Stimulated activated naive B cell treated with anti-CD40 and anti-IgM and Interleukin-4, amounts not matched to agents 10 μg/mL and 1 μg/mL and 100 μg/mL, for 72 hours (primary cell): ENCODE measurements at regions not wholly inside any gene's neighbourhood (a gene's known extent, or its start where the extent isn't known, plus 50 kb on each side); places are given as distances from the start of the nearest gene placed in this dataset.
A peak's percentile ranks its signal among the peaks of the same experiment; 100 is the strongest.

Experiments used
- ATAC-seq, 2 donors: fragments of 150-1000 bp; cut with Tn5 transposase; replicated peaks; 2 replicates each; pipeline ENCODE4 v1.10.0; 2021; ENCODE audit warnings: moderate library complexity in 1 of 2
- DNase-seq: peaks from one replicate; pipeline ENCODE4 v3.0.0; 2021
- H3K27ac Mint-ChIP-seq: one replicate; pipeline ENCODE4 v1.8.0; 2022; ENCODE audit warnings: mild to moderate bottlenecking, mixed read lengths
- H3K27me3 Mint-ChIP-seq, 2 donors: one replicate each; pipeline ENCODE4 v1.8.0; 2022; ENCODE audit warnings: mixed read lengths in 2 of 2
- H3K36me3 Mint-ChIP-seq, 2 donors: one replicate each; pipeline ENCODE4 v1.8.0; 2022; ENCODE audit warnings: mixed read lengths in 2 of 2, mild to moderate bottlenecking in 1 of 2
- H3K4me1 Mint-ChIP-seq, 2 donors: one replicate each; pipeline ENCODE4 v1.8.0; 2022; ENCODE audit warnings: mixed read lengths in 2 of 2, mild to moderate bottlenecking in 1 of 2
- H3K4me3 Mint-ChIP-seq, 2 donors: one replicate each; pipeline ENCODE4 v1.8.0; 2022; ENCODE audit warnings: mild to moderate bottlenecking in 2 of 2, mixed read lengths in 2 of 2, moderate library complexity in 1 of 2
- H3K9me3 Mint-ChIP-seq, 2 donors: one replicate each; pipeline ENCODE4 v1.8.0; 2022; ENCODE audit warnings: mixed read lengths in 2 of 2, mild to moderate bottlenecking in 1 of 2

DNA sequence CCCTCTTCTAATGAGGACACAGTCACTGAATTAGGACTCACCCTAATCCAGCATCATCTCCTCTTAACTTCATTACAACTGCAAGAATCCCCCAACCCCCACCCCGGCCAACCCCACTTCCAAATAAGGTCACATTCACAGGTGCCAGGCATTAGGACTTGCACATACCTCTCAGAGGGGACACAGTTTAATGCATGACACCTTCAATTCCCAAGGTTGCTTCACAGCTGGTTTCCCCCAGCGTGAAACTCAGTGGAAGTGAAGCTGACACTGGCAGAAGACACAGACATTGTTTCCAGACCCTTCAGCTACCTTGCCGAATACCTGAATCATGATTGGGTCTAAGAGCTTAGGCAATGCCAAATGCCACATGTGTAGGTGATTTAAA lies 217.0 kb upstream of the DYNLRB2 start:
- Mint-ChIP-seq H3K4me3 (no peak overlapping the region), H3K36me3 (no peaks in the 10 kb centered on the region), H3K27me3 (peaks cover 7 to 17% of the 10 kb centered on the region in 2 donors), H3K27ac (no peak overlapping the region), H3K4me1 (no peaks in the 10 kb centered on the region), H3K9me3 (no peaks in the 10 kb centered on the region)
- ATAC-seq, result no peak
- no peak for DNase-seq

DNA sequence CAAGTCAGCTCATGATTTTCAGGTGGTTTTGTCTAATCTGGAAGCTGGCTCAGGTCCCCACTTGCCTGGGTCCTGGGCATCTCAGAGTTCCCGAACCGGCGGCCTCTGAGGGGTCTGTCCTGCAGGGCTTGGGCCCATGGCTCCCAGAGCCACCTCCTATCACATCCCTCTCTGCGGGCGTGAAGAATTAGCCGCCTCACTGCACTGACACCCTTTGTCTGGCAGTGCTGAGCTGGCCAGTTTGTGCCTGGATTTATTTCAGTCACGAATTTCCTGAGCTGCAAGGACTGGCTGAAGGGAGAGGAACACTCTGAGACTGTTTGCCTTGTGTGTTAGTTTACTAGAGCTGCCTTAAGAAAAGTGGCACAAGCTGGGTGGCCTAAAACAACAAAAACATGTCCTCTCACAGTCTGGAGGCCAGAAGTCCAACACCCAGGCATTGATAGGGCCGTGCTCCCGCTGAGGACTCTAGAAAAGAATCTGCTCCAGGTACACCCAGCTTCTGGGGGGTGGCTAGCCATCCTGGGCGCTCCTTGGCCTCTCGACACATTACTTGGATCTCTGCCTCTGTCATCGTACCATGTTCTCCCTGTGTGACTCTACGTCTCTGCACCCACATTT lies 217.5 kb upstream of the DYNLRB2 start:
- Mint-ChIP-seq H3K9me3 (no peaks in the 10 kb centered on the region), H3K27ac (no peak overlapping the region), H3K4me1 (no peaks in the 10 kb centered on the region), H3K27me3 (peaks cover 12 to 18% of the 10 kb centered on the region in 2 donors), H3K36me3 (no peaks in the 10 kb centered on the region), H3K4me3 (no peak overlapping the region)
- DNase-seq (no peak), ATAC-seq (no peak)

DNA sequence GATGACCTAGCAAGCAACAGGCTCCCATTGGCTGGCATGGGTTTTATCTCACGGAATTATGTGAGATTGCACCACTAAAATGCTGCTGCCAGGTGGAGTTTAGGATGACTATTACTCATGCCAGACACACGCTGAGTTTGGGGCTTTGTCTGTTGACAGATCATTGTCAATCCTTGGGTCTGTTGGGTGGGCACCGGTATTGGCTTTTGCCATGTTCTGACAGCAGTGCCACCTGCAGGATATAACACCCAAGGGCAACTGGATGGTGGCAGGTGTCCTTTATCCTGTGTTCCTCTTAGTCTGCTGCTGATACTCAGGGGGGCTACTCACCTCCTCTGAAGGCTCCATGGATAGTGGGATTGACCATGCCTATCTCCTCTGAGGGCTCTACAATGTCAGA lies 221.6 kb upstream of the DYNLRB2 start:
- Mint-ChIP-seq H3K4me3 (no peak overlapping the region), H3K9me3 (no peaks in the 10 kb centered on the region), H3K27me3 (peaks cover 23 to 27% of the 10 kb centered on the region in 2 donors), H3K4me1 (no peaks in the 10 kb centered on the region), H3K27ac (no peak overlapping the region), H3K36me3 (no peaks in the 10 kb centered on the region)
- ATAC-seq (no peak), DNase-seq (no peak)

DNA sequence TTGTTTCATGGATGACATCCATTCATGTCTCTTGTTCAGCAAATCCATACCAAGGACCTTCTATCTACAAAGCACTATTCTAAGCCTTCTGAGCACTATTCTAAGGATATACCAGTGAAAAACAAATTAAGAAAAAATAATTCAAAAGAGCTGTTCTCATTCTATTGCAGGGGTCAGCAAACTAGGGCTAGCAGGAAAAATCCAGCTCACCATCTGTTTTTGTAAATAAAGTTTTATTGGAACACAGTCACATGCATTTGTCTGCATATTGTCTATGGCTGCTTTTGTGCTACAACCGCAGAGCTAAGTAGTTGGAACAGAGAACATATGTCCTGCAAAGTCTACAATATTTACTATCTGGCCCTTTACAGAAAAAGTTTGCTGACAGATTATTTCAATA lies 222.7 kb upstream of the DYNLRB2 start:
- Mint-ChIP-seq H3K27me3 (peaks cover 27% of the 10 kb centered on the region in 2 donors), H3K36me3 (no peaks in the 10 kb centered on the region), H3K27ac (no peak overlapping the region), H3K9me3 (no peaks in the 10 kb centered on the region), H3K4me3 (no peak overlapping the region), H3K4me1 (no peaks in the 10 kb centered on the region)
- DNase-seq (no peak), ATAC-seq (no peak)

DNA sequence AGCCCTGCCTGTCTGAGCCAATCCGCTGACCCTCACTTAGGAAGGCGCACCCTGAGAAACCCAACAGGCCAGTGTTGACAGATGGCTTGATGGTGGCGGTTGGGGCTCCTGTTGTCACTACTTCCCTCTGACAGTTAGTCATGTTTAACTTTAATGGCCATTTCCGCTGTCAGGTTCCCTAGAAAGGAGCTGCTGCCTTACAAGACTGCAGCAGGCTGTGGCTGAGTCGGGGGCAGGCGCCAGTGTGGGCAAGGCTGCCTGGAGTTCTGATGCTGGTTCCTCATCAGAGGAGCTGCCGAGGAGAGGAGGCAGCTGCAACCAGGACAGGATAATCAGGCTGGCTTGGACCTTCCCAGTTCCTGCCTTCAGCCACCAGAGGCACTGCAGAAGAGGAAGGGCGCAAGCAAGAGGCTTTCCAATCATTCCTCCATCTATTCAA lies 223.2 kb upstream of the DYNLRB2 start:
- no peak overlapping the region for H3K27ac Mint-ChIP-seq
- H3K27me3 Mint-ChIP-seq, result peaks cover 27 to 28% of the 10 kb centered on the region in 2 donors
- ATAC-seq (peak; percentile 20 to 46), DNase-seq (no peak)
- H3K36me3 Mint-ChIP-seq, result no peaks in the 10 kb centered on the region
- H3K9me3 Mint-ChIP-seq, result no peaks in the 10 kb centered on the region
- no peaks in the 10 kb centered on the region for H3K4me1 Mint-ChIP-seq
- H3K4me3 Mint-ChIP-seq, result no peak overlapping the region

DNA sequence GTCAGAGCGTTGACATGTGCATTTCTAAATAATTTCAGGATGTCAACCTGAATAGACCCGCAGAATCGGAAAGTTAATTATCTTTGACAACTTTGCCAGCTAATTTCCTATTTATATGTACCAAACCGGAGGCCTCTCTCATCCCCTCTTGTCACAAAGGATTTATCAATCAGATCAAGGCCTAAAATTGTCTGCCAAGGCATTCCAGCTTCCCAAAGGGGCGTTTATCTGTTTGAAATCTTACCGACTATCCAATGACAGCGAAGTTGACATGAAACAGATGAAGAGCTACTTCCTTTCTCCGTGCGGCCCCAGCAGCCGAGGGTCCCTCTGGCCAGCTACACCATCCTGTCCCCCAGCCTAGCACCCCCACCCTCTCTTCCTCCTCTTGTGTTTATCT lies 223.7 kb upstream of the DYNLRB2 start:
- Mint-ChIP-seq H3K4me1 (no peaks in the 10 kb centered on the region), H3K9me3 (no peaks in the 10 kb centered on the region), H3K4me3 (no peak overlapping the region), H3K27ac (no peak overlapping the region), H3K27me3 (peaks cover 27 to 31% of the 10 kb centered on the region in 2 donors), H3K36me3 (no peaks in the 10 kb centered on the region)
- ATAC-seq (no peak), DNase-seq (no peak)

DNA sequence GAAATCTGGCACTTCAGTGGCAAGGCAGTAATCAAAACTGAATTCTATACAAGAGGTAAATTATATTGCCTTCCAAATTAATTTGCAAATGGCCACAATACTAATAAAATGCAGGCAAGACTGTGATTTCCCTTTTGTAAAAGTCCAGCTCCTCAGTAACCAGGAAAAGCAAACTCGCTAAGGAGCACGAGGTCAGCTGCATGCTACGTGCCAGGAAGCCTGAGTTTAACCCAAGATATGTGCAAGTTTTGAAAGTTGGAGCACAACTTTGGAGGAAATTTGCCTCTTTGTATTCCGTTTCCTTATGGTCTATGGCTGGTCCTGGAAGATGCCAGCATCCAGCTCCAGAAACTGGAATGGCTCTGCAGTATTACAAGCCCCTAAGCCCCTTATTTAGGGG lies 226.8 kb upstream of the DYNLRB2 start:
- ATAC-seq, result no peak
- Mint-ChIP-seq H3K9me3 (peaks cover 2 to 4% of the 10 kb centered on the region in 2 donors), H3K4me1 (peaks cover 0 to 2% of the 10 kb centered on the region in 2 donors), H3K27me3 (peaks cover 25 to 33% of the 10 kb centered on the region in 2 donors), H3K36me3 (no peaks in the 10 kb centered on the region), H3K4me3 (no peak overlapping the region), H3K27ac (no peak overlapping the region)
- no peak for DNase-seq

DNA sequence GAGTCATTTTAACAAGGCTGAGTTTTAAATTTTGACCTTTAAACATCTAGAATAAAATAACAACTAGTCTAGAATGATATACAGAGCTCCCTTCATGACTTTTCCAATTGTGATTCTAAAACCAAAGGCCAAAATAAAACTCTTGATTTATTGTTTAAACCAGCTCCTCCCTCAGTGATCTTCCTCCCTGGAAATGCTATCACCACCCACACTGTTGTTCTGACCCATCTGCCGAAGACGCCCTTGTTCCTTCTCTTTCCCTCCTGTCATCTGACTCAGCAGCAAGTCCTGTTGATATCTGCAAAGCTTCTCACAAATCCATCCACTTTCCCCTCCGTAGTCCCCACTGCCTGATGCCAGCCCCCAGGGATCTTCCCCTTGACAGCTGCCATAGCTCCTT lies 231.6 kb upstream of the DYNLRB2 start:
- H3K27me3 Mint-ChIP-seq, result peaks cover 17 to 23% of the 10 kb centered on the region in 2 donors
- H3K36me3 Mint-ChIP-seq, result no peaks in the 10 kb centered on the region
- H3K9me3 Mint-ChIP-seq, result peaks cover 2 to 4% of the 10 kb centered on the region in 2 donors
- H3K27ac Mint-ChIP-seq, result no peak overlapping the region
- H3K4me3 Mint-ChIP-seq, result no peak overlapping the region
- DNase-seq, result no peak
- peaks cover 0 to 2% of the 10 kb centered on the region in 2 donors for H3K4me1 Mint-ChIP-seq
- ATAC-seq, result no peak

DNA sequence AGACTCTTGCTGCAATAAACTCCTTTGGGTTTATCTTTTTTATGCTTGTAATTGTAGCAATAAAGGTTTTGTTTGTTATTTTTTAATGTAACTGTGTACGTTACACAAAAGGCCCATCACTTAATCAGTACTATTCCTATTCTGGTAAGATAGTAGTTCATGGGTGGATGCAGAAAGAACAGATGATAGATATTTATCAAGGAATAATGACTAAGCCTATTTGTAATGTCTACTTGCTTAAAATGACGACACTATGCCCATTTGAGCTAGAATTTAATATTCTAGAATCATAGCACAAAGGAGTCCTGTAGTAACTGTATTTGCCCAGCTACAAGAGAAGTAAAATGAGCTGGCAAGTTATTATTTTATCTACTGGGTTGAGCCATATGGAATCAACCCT lies 235.4 kb upstream of the DYNLRB2 start:
- ATAC-seq, result no peak

DNA sequence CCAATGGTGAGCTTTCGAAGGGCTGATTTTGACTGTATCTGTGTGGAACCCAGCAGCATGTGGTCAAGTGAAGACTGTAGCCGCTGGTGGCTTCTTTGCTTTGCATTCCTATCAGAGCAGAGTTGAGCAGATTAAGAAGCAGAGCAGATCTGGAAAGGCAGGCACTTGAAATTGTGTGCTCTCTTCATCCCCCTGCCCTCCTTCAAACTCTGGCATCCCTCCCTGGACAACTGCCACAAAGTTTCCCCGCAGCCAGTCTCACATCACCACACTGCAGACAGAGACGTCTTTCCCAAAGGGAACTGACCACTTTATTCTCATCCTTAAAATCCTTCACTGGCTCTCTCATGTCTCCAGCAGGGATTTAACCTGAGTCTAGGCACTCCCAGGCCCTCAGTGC lies 237.1 kb upstream of the DYNLRB2 start:
- ATAC-seq (no peak), DNase-seq (no peak)
- Mint-ChIP-seq H3K27me3 (peaks cover 0 to 20% of the 10 kb centered on the region in 2 donors), H3K4me3 (no peak overlapping the region), H3K9me3 (peaks cover 0 to 3% of the 10 kb centered on the region in 2 donors), H3K4me1 (no peaks in the 10 kb centered on the region), H3K36me3 (no peaks in the 10 kb centered on the region), H3K27ac (no peak overlapping the region)

More for the DNA sequence above, 235.4 kb upstream of the DYNLRB2 start:
- Mint-ChIP-seq H3K36me3 (no peaks in the 10 kb centered on the region), H3K4me1 (no peaks in the 10 kb centered on the region), H3K9me3 (peaks cover 4 to 5% of the 10 kb centered on the region in 2 donors), H3K27ac (no peak overlapping the region), H3K27me3 (peaks cover 9 to 30% of the 10 kb centered on the region in 2 donors), H3K4me3 (no peak overlapping the region)
- DNase-seq, result no peak

DNA sequence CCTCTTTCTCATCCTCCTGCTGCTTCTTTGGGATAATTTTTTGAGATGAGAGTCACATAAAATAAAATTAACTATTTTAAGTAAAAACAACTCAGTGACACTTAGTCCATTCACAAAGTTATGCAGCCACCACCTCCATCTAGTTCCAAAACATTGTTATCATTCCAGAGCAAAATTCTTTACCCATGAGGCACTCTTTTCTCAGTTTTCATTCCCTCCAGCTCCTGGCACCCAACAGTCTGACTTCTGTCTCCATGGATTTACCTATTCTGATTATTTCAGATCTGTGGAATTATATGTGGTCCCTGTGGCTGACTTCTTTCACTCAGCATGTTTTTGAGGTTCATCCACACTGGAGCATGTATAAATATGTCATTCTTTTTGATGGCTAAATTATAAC lies 239.9 kb upstream of the DYNLRB2 start:
- H3K9me3 Mint-ChIP-seq, result peaks cover 0 to 3% of the 10 kb centered on the region in 2 donors
- no peaks in the 10 kb centered on the region for H3K36me3 Mint-ChIP-seq
- peaks cover under 1 to 21% of the 10 kb centered on the region in 2 donors for H3K27me3 Mint-ChIP-seq
- H3K4me3 Mint-ChIP-seq, result no peak overlapping the region
- DNase-seq, result no peak
- H3K4me1 Mint-ChIP-seq, result no peaks in the 10 kb centered on the region
- no peak overlapping the region for H3K27ac Mint-ChIP-seq
- no peak for ATAC-seq

DNA sequence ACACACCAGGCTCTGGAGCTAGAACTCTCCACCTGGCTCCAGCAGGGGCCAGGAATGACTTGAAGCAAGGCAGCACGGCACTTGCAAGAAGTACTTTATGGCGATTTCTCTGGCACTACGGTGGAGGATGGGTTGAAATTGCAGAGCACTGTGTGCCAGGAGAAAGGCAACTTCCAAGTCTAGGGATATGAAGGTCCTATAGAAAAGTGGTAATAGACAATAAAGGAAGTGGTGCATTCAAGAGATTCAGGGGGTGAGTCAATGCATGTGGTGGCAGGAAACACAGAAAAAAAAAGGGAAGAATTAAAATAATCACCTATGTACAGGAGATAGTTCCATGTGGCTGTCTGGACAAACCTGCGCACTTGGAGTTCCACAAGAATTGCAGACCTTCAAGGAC lies 240.3 kb upstream of the DYNLRB2 start:
- Mint-ChIP-seq H3K27ac (no peak overlapping the region), H3K27me3 (peaks cover 5 to 25% of the 10 kb centered on the region in 2 donors), H3K4me1 (no peaks in the 10 kb centered on the region), H3K4me3 (no peak overlapping the region), H3K9me3 (peaks cover 0 to 3% of the 10 kb centered on the region in 2 donors), H3K36me3 (no peaks in the 10 kb centered on the region)
- DNase-seq, result no peak
- no peak for ATAC-seq

DNA sequence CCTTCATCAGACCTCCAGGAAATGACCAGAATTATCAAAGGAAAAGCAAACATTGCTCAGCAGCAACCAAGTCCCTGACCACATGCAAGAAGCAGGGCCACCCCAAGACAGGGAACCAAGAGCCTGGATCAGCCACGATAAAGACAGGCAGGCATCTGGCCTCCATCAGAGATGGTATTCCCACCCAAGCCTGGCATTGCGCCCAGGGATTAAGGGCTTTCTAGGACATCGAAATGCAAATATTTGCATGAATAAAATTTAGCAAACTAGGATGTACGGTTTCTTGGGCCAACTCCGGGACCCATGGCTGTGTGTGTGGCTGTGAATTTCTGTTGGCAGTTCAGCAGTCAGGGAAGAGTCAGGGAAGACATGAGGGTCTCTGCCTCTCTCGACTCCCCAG lies 241.4 kb upstream of the DYNLRB2 start:
- no peak overlapping the region for H3K27ac Mint-ChIP-seq

DNA sequence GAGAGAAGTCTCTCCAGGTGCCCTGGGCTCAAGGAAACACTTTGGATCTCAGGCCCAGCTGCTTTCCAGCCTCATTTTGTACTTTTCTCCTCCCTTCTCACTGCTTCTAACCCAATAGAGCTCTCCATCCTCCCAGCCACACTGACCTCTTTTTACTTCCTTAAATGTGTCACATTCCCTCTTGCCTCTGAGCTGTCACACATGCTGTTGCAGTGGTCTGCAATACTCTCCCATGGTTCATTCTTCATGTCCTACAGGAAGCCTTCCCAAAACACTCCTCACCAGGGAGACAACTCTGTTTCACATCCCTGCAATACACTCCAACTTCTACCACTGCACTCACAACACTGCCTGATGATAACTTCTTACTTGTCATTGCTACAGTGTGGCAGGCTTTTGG lies 242.1 kb upstream of the DYNLRB2 start:
- DNase-seq (no peak), ATAC-seq (no peak)
- Mint-ChIP-seq H3K9me3 (peaks cover 0 to 4% of the 10 kb centered on the region in 2 donors), H3K4me1 (no peaks in the 10 kb centered on the region), H3K27me3 (peaks cover 5 to 20% of the 10 kb centered on the region in 2 donors), H3K27ac (no peak overlapping the region), H3K36me3 (no peaks in the 10 kb centered on the region), H3K4me3 (no peak overlapping the region)

More for the DNA sequence above, 241.4 kb upstream of the DYNLRB2 start:
- H3K4me1 Mint-ChIP-seq, result no peaks in the 10 kb centered on the region
- H3K4me3 Mint-ChIP-seq, result no peak overlapping the region
- ATAC-seq, result no peak
- no peaks in the 10 kb centered on the region for H3K36me3 Mint-ChIP-seq
- H3K9me3 Mint-ChIP-seq, result peaks cover 0 to 4% of the 10 kb centered on the region in 2 donors
- no peak for DNase-seq
- peaks cover 5 to 22% of the 10 kb centered on the region in 2 donors for H3K27me3 Mint-ChIP-seq

DNA sequence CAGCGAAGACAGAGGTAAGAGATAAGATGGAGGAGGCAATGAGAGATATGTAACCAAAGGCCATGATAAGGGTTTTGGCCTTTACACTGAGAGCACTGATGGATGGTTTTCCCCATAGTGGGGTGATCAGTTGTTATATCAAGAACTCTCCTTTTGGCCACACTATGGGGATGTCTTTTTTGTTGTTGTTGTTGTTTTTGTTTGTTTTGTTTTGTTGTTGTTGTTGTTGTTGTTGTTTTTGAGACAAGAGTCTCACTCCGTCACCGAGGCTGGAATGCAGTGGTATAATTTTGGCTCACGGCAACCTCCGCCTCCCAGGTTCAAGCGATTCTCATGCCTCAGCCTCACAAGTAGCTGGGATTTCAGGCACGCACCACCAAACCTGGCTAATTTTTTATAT lies 244.8 kb upstream of the DYNLRB2 start:
- Mint-ChIP-seq H3K36me3 (no peaks in the 10 kb centered on the region), H3K9me3 (peaks cover 0 to 2% of the 10 kb centered on the region in 2 donors), H3K27me3 (peaks cover 5 to 15% of the 10 kb centered on the region in 2 donors), H3K27ac (no peak overlapping the region), H3K4me1 (no peaks in the 10 kb centered on the region), H3K4me3 (no peak overlapping the region)
- DNase-seq (no peak), ATAC-seq (no peak)
